A673 (cell line): ENCODE measurements at regions not wholly inside any gene's neighbourhood (a gene's known extent, or its start where the extent isn't known, plus 50 kb on each side); places are given as distances from the start of the nearest gene placed in this dataset.

ENCODE experiments used
- CTCF ChIP-seq: fragments of 300-800, 200-600 bp; sonication (generic); conservative IDR thresholded peaks from 2 replicates; pipeline ENCODE4 v1.5.1; 2017; ENCODE audit warnings: low read depth, mild to moderate bottlenecking, antibody characterized with exemption, low read length, moderate library complexity, mixed read lengths
- EZH2 ChIP-seq: fragments of 200-600 bp; sonication (generic); IDR thresholded peaks from 2 replicates; pipeline ENCODE4 v1.6.1; 2017; ENCODE audit warnings: borderline replicate concordance, low read depth, mild to moderate bottlenecking, mixed read lengths, antibody characterized with exemption, low read length; ENCODE audit not compliant: poor library complexity, severe bottlenecking

GRCh38 chr3:25094932-25095685, 333.0 kb upstream of the RARB start:
- TF ChIP-seq EZH2 (no peak), CTCF (no peak)
